ENCODE measurements at regions not wholly inside any gene's neighbourhood (a gene's known extent, or its start where the extent isn't known, plus 50 kb on each side); places are given as distances from the start of the nearest gene placed in this dataset.

DNA sequence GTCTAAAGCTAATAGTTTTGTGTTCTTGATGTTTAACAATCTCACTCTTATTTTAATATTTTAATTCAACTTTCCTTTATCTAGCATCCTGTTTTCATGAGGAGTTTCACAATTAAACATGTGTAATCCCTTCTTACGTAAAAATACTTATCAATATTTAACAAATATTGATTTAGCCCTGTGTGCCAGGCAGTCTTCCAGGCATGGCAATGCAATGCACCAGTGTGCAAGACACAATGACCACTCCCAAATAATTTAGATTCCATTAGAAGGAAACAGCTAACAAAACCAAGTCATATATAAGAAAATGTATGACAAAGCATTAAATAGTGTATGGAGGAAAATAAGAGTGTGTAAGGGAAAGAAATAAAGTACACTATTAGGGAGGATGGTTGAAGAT is 627.1 kb upstream of the ARPP21 start (continued):
- TF ChIP-seq, protein P1, sequence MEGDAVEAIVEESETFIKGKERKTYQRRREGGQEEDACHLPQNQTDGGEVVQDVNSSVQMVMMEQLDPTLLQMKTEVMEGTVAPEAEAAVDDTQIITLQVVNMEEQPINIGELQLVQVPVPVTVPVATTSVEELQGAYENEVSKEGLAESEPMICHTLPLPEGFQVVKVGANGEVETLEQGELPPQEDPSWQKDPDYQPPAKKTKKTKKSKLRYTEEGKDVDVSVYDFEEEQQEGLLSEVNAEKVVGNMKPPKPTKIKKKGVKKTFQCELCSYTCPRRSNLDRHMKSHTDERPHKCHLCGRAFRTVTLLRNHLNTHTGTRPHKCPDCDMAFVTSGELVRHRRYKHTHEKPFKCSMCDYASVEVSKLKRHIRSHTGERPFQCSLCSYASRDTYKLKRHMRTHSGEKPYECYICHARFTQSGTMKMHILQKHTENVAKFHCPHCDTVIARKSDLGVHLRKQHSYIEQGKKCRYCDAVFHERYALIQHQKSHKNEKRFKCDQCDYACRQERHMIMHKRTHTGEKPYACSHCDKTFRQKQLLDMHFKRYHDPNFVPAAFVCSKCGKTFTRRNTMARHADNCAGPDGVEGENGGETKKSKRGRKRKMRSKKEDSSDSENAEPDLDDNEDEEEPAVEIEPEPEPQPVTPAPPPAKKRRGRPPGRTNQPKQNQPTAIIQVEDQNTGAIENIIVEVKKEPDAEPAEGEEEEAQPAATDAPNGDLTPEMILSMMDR (IDR thresholded peaks at IDR 0.05) = no peak
- TF ChIP-seq MXD4 (CRISPR knock-in tag; IDR thresholded peaks at IDR 0.05; ENCODE audit: borderline replicate concordance) = no peak
- no peak for TF ChIP-seq NR2C2 (CRISPR knock-in tag; IDR thresholded peaks at IDR 0.05)
- TF ChIP-seq ZNF263 (CRISPR knock-in tag; IDR thresholded peaks at IDR 0.05; ENCODE audit: low read depth) = no peak
- TF ChIP-seq JAZF1 (CRISPR knock-in tag; IDR thresholded peaks at IDR 0.05) = no peak
- TF ChIP-seq, protein P2, sequence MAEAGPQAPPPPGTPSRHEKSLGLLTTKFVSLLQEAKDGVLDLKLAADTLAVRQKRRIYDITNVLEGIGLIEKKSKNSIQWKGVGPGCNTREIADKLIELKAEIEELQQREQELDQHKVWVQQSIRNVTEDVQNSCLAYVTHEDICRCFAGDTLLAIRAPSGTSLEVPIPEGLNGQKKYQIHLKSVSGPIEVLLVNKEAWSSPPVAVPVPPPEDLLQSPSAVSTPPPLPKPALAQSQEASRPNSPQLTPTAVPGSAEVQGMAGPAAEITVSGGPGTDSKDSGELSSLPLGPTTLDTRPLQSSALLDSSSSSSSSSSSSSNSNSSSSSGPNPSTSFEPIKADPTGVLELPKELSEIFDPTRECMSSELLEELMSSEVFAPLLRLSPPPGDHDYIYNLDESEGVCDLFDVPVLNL (CRISPR knock-in tag; IDR thresholded peaks at IDR 0.05; ENCODE audit: borderline replicate concordance, low read depth) = no peak
- TF ChIP-seq, protein P3, sequence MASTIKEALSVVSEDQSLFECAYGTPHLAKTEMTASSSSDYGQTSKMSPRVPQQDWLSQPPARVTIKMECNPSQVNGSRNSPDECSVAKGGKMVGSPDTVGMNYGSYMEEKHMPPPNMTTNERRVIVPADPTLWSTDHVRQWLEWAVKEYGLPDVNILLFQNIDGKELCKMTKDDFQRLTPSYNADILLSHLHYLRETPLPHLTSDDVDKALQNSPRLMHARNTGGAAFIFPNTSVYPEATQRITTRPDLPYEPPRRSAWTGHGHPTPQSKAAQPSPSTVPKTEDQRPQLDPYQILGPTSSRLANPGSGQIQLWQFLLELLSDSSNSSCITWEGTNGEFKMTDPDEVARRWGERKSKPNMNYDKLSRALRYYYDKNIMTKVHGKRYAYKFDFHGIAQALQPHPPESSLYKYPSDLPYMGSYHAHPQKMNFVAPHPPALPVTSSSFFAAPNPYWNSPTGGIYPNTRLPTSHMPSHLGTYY (CRISPR knock-in tag; IDR thresholded peaks at IDR 0.05) = no peak
- no peak for TF ChIP-seq JUN (CRISPR knock-in tag; IDR thresholded peaks at IDR 0.05)

DNA sequence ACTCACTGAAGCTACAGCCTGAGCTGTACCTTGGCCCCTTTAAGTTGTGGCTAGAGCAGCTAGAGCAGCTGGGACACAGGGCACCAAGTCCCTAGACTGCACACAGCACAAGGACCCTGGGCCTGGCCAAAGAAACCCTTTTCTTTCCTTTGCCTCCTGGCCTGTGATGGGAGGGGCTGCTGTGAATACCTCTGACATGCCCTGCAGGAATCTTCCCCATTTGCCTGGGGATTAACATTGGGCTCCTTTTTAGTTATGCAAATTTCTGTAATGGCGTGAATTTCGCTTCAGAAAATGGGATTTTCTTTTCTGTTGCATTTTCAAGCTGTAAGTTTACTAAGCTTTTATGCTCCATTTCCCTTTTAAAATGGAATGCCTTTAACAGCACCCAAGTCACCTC is 611.2 kb upstream of the ARPP21 start:
- ChIA-PET CTCF (interaction anchor here (0.7 kb wide), 1 partner anchor 345 kb away, joined by 5 read pairs; no protein-coding TSS in a partner anchor), POLR2A (no interaction called here)
- H3K4me1 Mint-ChIP-seq = no peaks in the 10 kb centered on the region
- ATAC-seq = peak; percentile 62; the same call in 1 of the 2 replicates
- peaks cover 54% of the 10 kb centered on the region for H3K9me3 Mint-ChIP-seq
- H3K27ac Mint-ChIP-seq = no peak overlapping the region
- H3K27me3 Mint-ChIP-seq (ENCODE audit: low read depth) = peaks cover 5% of the 10 kb centered on the region; the same call in 1 of the 2 replicates
- H3K4me3 Mint-ChIP-seq = no peak overlapping the region
- peaks cover 47% of the 10 kb centered on the region for H3K36me3 Mint-ChIP-seq
- no peak for DNase-seq (ENCODE audit: low spot score)
- TF ChIP-seq, protein P4, sequence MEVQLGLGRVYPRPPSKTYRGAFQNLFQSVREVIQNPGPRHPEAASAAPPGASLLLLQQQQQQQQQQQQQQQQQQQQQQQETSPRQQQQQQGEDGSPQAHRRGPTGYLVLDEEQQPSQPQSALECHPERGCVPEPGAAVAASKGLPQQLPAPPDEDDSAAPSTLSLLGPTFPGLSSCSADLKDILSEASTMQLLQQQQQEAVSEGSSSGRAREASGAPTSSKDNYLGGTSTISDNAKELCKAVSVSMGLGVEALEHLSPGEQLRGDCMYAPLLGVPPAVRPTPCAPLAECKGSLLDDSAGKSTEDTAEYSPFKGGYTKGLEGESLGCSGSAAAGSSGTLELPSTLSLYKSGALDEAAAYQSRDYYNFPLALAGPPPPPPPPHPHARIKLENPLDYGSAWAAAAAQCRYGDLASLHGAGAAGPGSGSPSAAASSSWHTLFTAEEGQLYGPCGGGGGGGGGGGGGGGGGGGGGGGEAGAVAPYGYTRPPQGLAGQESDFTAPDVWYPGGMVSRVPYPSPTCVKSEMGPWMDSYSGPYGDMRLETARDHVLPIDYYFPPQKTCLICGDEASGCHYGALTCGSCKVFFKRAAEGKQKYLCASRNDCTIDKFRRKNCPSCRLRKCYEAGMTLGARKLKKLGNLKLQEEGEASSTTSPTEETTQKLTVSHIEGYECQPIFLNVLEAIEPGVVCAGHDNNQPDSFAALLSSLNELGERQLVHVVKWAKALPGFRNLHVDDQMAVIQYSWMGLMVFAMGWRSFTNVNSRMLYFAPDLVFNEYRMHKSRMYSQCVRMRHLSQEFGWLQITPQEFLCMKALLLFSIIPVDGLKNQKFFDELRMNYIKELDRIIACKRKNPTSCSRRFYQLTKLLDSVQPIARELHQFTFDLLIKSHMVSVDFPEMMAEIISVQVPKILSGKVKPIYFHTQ (CRISPR knock-in tag; IDR thresholded peaks at IDR 0.05) = no peak
- TF ChIP-seq NFATC4 (CRISPR knock-in tag; IDR thresholded peaks at IDR 0.05) (no peak), TEAD4 (CRISPR knock-in tag; IDR thresholded peaks at IDR 0.05) (no peak), FOXJ3 (CRISPR knock-in tag; IDR thresholded peaks at IDR 0.05; ENCODE audit: borderline replicate concordance) (no peak), NFE2L1 (CRISPR knock-in tag; IDR thresholded peaks at IDR 0.05) (no peak), ZNF263 (CRISPR knock-in tag; IDR thresholded peaks at IDR 0.05; ENCODE audit: low read depth) (no peak), RELA (CRISPR knock-in tag; IDR thresholded peaks at IDR 0.05; ENCODE audit: borderline replicate concordance) (no peak), ZNF396 (CRISPR knock-in tag; IDR thresholded peaks at IDR 0.05; ENCODE audit: borderline replicate concordance) (no peak), GRHL2 (CRISPR knock-in tag; IDR thresholded peaks at IDR 0.05; ENCODE audit: insufficient replicate concordance, severe bottlenecking) (no peak), IRF2 (CRISPR knock-in tag; IDR thresholded peaks at IDR 0.05; ENCODE audit: borderline replicate concordance, low read depth) (no peak), NFYB (CRISPR knock-in tag; conservative IDR thresholded peaks at IDR 0.05; ENCODE audit: low read depth) (no peak)
- TF ChIP-seq, protein P5, sequence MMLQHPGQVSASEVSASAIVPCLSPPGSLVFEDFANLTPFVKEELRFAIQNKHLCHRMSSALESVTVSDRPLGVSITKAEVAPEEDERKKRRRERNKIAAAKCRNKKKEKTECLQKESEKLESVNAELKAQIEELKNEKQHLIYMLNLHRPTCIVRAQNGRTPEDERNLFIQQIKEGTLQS (CRISPR knock-in tag; conservative IDR thresholded peaks at IDR 0.05) = no peak
- TF ChIP-seq, protein P6, sequence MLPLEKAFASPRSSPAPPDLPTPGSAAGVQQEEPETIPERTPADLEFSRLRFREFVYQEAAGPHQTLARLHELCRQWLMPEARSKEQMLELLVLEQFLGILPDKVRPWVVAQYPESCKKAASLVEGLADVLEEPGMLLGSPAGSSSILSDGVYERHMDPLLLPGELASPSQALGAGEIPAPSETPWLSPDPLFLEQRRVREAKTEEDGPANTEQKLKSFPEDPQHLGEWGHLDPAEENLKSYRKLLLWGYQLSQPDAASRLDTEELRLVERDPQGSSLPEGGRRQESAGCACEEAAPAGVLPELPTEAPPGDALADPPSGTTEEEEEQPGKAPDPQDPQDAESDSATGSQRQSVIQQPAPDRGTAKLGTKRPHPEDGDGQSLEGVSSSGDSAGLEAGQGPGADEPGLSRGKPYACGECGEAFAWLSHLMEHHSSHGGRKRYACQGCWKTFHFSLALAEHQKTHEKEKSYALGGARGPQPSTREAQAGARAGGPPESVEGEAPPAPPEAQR (CRISPR knock-in tag; IDR thresholded peaks at IDR 0.05) = no peak
- TF ChIP-seq, protein P7, sequence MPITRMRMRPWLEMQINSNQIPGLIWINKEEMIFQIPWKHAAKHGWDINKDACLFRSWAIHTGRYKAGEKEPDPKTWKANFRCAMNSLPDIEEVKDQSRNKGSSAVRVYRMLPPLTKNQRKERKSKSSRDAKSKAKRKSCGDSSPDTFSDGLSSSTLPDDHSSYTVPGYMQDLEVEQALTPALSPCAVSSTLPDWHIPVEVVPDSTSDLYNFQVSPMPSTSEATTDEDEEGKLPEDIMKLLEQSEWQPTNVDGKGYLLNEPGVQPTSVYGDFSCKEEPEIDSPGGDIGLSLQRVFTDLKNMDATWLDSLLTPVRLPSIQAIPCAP (CRISPR knock-in tag; IDR thresholded peaks at IDR 0.05) = no peak
- TF ChIP-seq, protein P8, sequence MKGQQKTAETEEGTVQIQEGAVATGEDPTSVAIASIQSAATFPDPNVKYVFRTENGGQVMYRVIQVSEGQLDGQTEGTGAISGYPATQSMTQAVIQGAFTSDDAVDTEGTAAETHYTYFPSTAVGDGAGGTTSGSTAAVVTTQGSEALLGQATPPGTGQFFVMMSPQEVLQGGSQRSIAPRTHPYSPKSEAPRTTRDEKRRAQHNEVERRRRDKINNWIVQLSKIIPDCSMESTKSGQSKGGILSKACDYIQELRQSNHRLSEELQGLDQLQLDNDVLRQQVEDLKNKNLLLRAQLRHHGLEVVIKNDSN (CRISPR knock-in tag; IDR thresholded peaks at IDR 0.05) = no peak
- TF ChIP-seq, protein P9, sequence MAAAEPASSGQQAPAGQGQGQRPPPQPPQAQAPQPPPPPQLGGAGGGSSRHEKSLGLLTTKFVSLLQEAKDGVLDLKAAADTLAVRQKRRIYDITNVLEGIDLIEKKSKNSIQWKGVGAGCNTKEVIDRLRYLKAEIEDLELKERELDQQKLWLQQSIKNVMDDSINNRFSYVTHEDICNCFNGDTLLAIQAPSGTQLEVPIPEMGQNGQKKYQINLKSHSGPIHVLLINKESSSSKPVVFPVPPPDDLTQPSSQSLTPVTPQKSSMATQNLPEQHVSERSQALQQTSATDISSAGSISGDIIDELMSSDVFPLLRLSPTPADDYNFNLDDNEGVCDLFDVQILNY (CRISPR knock-in tag; IDR thresholded peaks at IDR 0.05) = no peak
- TF ChIP-seq, protein P1 (IDR thresholded peaks at IDR 0.05) = no peak

All from WTC11 (cell line).